Hematopoietic multipotent progenitor cell treated with erythropoietin and hydrocortisone succinate and interleukin-3 and kit ligand, for 17 days (in vitro differentiated cells): ENCODE measurements at regions not wholly inside any gene's neighbourhood (a gene's known extent, or its start where the extent isn't known, plus 50 kb on each side); places are given as distances from the start of the nearest gene placed in this dataset.

Experiments used
- DNase-seq: peaks from one replicate; pipeline ENCODE4 v3.0.0-alpha.2; 2015; ENCODE audit warnings: low spot score

DNA sequence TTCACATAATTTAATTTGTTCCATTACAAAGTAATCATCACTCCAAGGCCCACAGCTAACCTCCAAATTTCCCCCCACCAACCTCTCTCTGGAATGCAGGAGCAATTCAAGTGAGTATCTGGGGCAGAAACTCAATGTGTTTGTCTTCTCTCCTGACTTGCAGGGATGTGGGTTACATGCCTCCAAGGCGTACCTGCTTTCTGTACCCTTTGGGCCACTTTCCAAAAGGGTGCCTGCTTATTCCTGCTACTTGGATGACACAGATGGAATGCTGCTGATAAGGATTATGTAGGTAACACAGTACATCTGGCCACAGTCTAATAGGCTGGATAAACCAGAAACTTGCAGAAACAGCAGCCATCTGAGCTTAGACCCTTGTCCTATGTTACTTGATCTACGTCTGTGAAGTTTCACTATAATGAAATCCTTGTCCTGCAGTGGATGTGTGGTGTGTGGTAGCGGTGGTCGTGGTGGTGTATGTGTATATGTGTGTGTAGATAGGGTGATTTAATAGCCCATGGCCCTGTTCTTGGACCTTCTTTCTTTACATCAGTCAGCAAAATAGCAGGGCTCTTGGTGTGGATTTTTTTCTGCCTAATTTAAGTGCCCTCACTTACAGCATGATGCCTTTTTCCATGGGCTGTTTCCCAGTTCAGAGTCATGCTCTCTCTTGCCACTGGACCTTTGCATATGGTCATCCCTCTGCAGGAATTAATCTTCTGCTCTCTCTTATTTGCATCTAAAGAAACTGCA lies 175.9 kb downstream of the ZDHHC21 start:
- DNase-seq: no peak

DNA sequence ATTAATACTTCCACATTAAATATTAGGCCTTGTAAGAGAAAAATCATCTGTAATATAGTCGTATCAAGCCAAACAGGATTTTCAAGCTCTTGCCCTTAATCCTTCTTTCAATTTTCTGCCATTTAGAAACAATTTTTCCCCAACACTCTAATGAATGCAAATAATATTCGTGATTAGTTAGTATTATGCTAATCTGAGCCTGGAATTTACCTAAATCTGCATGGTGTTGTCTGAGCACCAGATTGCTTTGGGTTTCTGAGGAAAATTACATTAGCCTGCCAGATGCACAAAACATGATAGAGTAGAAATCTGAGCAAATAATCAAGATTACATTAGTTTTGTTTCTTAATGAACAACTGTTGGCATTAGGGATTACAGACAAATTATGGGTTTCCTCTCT lies 176.6 kb downstream of the ZDHHC21 start:
- DNase-seq: no peak

DNA sequence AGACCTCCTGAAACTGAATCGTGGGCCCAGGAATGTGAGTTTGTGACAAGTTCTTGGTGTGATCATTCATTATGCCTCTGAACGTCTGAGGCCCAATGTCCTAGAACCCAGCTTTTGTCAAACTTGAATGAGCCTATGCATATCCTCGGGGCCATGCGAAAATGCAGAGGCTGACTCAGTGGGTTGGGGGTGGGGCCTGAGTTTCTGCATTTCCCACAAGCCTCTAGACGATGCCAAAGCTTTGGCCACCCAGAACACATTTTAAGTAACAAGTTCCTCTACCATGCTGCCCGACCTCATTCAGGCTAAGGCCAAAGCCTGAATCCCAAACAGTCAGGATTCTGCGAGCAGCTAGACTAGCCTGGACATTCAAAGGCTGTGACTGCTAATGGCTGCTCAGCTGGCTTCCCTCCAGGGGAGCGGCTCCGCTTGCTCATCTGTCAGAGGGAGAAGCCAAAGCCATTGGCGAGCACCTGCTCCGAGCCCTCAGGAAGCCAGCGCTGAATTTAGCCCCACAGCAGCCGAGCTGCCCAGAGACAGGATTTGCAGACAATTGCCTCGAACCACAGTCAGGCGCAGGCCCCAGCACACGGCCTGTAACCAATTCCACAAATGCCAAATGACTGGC lies 177.5 kb downstream of the ZDHHC21 start:
- DNase-seq: no peak

DNA sequence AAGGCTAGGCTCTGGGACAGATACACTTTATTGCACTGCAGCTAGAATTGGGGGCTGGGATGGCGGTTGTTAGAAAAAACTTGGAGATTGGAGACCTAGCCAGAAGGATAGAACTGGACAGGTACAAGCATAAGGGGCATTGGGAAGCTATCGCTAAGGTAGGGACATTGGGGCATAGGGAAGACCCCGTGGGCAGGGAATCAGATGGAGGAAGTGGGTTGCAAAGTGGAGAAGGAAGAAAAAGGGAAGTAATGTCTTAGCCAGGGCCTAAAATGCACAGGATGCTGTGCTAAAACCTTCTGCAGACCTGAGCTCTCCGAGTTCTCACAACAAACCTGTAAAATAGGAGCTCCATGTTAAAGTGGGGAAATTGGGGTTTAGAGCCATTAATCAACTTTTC lies 178.2 kb downstream of the ZDHHC21 start:
- no peak for DNase-seq

DNA sequence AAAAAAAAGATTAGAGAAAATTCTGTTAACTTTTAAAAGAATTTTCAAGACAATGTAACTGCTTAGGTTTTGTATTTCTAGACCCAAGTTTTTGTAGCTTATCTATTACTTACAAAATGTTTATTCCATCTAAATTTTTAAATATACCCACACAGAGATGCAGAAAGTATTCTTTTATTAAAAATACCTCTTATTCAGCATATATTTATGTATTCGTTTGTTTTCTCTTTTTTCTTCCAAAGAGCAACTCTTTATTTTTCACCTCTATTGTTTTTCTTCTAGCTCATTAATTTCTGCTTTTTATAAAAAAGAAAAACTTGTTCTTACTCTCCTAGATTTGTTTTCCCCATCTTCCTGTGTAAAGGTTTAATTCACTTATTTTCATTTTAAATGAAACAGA lies 180.3 kb downstream of the ZDHHC21 start:
- DNase-seq: no peak

DNA sequence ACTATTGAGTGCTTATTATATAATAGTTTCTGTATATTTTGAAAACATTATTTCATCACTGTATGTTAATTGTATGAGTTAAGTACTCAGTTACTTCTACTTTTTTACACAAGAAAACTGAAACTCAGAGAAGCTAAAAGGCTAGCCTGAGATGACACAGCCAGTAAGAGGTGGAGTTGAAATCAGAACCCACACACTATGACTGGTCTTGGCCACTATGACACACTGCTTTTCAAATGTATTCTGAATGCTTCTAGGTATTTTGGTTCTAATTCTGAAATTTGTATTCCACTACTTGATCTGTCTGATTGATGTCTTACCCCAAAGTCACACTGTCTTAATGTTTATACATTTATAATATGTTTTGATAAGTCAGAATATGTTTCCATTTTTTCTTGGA lies 181.8 kb downstream of the ZDHHC21 start:
- no peak for DNase-seq

DNA sequence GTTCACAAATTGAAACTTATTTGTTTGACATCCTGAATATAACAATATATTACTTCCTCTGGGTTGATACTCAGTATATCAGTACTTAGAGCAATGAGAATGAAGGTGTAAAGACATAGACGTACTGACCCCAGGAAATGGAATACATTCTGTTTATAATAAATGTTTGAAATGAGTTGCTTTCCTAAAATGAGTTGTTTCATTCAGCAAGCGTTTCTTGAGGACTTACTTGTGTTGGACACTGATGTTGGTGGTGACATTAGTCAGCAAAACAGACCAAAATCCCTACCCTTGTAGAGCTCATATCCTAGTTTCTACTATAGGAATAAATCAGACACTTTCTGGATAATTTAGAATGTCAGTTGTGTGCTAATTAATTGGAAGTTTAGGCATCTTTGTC lies 184.3 kb downstream of the ZDHHC21 start:
- no peak for DNase-seq

DNA sequence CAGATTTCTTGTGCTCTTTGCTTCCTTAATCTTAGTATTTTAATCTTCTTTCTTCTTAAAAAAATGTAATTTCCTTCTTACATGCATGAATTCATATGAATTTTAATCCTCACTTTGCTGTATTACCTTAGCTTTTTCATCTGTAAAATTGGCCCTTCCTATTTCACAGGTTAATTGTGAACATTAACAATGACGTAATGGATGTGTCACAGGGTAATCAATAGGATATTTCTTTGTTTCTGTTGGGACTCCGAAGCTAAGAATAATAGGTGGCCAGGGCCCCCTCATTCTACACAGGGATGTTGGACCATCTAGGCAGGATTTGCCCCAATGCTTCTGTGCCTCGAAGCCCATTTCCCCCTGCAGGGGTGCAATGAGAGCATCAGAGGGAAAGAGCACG lies 187.4 kb upstream of the NFIB start:
- no peak for DNase-seq

DNA sequence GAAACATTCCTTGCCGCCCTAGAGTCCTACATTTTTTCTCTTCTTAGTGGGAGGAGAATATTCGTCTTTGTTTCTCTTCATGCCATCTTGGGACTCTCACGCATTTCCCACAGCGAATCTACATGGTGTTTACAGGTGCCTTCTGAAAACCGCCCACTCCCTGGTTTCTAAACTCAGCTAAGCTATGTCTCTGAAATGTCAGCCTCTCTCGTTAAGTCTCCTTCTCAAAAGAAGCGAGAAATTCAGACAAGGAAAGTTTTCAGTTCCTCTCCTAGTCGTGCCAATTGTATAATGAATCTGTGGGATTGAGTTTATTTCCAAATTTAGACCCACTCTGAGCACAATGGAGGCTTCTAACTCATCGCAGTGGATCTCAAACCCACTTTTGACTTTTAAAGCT lies 186.8 kb upstream of the NFIB start:
- no peak for DNase-seq

DNA sequence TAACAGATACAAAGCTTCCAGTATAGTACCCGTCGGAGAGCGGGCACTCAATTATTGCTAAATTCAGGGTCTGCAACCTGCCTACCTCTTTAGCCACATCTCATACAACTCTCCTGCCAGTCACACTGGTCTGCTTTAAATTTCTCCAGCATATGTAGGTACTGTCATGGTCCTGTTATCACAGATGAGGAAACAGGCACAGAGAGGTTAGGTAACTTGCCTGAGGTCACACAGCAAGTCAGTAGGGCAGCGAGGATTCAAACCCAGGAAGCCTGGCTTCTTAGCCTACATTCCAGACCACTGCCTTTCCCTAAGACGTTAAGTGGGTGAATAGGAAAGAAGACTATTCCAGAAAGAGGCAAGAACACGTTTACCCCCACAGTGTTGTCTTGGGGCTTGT lies 186.0 kb upstream of the NFIB start:
- DNase-seq: no peak

DNA sequence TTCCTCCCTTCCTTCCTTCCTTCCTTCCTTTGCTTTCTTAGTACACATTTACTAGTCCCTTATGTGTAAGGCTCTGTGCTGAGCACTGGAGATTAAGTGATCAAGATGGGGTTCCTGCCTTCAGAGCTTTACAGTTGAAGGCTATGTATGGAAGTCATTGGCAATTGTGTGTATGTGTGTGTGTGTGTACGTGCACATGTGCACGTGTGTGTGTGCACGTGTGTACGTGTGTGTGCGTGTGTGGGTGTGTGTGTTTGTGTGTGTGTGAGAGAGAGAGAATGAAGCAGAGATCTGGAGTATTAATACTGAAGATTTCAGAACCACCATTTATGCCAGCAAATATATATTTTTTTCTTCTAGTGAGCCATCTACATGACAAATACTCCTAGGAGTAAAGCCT lies 184.9 kb upstream of the NFIB start:
- no peak for DNase-seq

DNA sequence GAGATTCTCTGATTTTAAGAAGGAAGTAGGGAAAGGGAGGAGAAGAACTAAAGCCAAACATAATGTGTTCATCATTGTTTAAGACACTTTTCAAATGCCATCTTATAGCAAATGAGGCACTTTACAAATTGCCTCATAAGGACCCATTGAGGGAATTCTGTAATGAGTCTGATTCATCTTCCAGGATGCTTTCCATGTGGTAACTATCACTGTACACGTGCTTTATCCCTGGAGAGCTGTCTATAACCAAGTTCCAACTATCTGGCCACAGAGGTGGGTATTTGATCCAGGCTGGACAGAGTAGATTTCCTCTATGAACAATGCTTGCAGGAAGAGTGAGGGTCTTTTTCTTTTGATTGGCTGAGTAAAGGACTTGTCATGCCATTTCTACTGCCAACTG lies 183.5 kb upstream of the NFIB start:
- no peak for DNase-seq

DNA sequence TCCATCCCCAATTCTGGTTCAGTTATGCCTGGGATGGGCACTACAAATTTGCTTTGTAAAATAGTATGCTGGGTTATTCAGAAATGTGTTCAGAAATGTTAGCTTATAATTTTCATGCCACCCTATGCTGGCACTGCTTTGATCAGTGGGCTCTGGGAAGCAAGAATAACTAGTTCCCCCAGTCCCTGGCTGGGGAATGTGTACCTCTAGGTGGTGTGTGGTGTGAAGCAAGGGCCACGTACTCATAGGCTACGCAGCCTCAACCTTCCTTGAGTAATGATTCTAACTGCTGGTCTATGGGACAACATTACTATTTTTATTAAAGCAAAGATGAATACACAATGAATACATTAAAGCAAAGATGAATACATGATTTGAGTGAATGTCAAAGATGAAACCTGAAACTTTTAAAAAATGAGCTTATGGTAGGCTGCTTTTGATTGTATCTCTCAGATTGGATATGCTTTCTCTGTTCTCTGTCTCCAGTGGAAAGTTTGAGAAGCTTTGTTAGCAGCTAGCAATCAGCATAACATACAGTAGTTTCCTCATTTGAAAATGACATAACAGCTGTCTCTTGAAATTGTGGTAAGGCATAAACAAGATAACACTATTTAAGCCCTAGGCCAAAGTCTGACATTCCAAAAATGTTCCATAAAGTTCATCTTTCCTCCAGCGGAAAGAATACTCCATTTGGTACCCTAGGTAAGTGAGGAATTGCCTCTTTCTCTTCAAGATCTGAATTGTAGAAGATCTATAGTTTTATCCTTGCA lies 174.7 kb upstream of the NFIB start:
- DNase-seq: no peak

DNA sequence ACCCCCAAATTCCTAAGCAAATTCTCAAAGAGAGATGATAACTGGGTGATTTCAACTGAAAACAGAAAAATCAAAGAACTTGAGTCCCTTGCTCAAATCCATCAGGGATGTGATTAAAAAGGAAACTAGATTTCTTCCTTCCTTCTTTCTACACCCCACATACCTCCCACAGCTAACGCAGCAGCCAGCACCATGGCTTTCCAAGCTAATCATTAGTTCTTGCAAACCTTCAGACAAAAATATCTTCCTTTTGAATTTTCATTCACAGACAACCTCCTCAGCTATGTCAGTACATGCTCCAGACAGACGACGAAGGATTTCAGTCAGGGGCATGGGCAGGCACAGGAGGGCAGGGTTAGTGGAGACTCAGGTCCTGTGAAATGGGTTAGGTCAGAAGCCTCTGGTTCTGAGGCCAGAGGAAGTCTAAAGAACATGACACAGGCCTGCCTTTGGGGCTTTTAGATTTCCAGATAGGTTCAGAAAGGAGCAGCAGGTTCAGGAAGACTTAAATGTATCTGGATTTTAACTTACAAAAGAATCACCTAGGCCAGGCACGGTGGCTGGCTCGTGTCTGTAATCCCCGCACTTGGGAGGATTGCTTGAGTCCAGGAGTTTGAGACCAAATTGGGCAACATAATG lies 173.7 kb upstream of the NFIB start:
- DNase-seq: no peak

DNA sequence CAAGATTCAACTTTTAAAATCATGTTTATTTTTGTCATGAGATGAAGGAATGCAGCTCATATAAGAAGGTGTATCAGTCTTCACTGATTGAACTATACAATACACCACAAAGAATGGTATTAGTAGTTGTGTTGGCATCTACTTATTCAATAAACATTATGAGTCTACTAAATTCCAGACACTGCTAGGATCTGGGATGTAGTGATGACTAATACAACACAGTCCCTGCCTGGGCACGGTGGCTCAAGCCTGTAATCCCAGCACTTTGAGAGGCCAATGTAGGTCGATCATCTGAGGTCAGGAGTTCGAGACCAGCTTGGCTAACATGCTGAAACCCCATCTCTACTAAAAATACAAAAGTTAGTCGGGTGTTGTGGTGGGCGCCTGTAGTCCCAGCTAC lies 171.4 kb upstream of the NFIB start:
- no peak for DNase-seq

DNA sequence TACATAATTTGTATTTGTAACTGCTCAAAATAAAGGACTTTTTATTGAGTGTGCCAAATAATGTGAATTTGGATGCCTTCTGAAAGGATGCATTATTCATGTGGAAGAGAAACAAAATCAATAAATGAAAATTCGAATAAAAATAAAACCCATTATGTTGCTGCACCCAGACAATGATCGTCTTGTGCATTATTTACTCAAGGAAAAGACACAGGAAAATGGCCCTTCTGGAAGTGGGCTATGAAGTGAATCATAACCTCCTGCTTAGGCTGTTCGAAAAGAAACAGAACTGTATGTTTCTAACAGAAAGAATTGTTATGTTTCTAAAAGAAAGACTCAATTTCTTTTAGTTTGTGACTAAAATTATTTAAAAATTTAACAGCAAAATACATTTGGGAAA lies 168.9 kb upstream of the NFIB start:
- no peak for DNase-seq

DNA sequence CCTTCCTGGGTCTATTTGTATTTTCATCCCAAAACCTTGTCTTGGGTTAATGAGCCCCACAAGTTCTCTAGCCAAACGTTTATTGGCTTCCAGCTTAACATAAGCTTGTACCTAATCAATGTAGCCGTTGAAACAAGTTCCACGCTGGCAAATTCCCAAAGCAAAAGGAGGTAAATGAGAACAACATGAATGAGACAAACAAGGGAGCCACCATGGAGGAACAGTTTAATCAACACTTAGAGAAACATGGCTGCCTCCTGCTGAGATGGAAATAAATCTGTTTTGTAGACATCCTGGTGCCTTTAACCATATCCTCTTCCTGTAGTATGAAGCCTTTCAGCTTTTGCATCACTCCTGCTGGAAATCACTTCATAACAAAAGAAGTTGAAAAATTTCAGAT lies 166.6 kb upstream of the NFIB start:
- no peak for DNase-seq

DNA sequence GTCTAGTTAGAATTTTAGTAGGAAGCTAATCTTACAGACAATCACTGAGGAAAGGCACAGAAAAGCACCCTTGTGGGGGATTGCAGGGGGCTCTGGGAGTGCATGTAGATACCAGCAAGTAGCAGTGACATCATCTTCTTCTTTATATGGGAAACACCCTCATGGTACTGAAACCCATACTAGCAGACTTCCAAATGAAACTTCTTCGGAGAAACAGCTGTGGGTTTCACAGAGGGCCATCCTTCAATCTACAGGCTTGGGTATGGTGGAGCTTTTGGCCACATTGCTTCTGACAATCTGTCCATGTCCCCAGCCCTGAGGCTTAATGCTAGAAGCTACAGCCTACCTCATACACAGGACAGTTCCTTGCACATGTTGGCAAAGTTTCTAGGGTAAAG lies 165.2 kb upstream of the NFIB start:
- DNase-seq: no peak

DNA sequence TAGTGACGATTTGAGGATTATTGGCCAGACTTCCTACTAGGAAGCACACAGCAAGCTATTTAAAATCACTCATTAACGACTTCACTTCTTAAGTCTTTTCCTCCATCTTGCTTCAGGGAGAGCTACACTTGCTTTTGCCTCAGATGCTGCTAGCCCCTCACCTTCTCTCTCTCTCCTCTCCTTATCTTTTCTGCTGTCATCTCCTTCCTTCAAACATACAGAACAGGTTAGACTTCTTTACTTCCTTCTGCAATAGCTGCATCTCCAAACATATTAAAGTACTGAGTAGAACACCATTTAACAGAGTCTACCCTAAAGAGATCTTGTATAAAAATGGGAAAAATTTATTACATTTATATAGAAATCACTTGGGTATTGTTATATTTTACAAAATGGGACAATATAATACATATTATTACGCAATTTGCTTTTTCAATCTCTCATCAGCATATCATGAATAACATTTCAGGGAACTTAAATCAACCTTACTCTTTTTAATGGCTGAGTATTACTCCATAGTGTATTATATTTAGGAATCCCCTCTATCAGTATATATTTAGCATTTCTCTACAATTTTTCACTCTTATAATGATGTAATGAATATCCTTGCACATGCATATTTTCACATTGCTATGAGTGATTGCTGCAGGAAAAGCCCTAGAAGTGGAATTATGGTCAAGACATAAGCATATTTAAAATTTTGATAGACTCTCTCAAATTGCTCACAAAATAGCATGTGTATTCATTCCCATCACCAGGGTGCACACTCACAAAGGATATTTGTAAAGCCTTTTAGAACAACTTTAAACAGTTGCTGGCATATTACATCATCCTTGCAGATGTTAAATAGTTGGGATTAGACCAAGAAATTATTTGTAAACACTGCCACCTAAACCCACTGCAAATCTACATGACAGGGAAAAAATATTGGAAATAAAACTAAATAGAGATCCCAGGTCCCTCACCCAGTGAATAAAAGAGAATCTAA lies 164.5 kb upstream of the NFIB start:
- DNase-seq: no peak

DNA sequence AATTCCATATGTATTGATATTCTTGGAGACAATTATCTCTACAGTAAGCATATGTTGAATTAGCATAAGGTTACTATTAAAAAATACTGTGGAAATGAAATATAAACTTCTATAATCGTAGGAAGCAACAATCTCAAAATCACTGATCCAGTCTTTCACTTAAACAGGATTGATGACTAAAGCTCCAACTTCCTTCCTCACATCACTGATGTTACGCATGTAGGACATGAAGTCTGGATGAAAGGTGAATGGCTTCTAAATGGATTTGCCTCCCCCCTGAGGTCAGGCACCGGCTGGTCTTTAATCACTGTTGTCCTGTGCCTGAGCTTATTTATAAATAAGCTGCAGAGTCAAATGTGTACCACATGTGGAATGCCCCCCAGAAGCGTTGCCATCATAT lies 157.1 kb upstream of the NFIB start:
- DNase-seq: no peak

DNA sequence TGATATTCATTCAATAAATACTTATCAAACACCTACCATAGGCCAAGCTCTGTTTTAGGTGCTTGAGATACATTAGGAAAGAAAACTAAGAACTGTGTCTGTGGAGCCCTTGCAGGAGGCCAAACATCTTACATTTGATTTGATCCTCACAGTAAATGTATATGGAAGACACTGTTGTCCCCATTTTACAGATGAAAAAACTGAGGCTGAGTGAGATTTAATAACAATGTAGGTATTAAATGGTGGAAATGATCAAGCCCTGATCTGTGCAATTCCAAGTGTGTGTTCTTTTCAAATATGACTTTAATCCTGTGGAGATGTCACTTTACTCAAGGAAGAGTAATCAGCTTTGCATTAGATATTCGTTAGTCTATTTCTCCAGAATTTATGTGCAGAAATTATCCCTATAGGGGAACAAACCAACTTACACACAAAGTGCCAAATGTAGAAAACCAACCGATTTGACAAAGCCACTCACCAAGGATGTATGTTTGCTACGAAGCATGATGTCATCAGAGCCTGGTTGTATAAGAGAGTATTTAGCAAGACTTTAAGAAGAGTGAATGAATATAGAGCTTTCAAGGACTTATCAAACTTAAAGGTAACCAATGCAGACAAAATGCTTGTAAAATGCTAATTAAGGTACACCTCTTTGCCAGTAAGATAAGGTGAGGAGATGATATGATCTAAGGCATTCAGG lies 153.9 kb upstream of the NFIB start:
- no peak for DNase-seq
